Colonic mucosa (tissue), 4 donors: ENCODE measurements at regions not wholly inside any gene's neighbourhood (a gene's known extent, or its start where the extent isn't known, plus 50 kb on each side); places are given as distances from the start of the nearest gene placed in this dataset.

ENCODE experiments used
- DNase-seq: peaks from one replicate; pipeline ENCODE4 v3.0.0-alpha.2; 2020
- H3K27ac ChIP-seq: fragments of 200-600 bp; one replicate; pipeline ENCODE4 v1.8.0; 2021
- H3K27me3 ChIP-seq: fragments of 200-600 bp; one replicate; pipeline ENCODE4 v1.8.0; 2021
- H3K36me3 ChIP-seq: fragments of 200-600 bp; one replicate; pipeline ENCODE4 v1.8.0; 2021
- H3K4me1 ChIP-seq: fragments of 200-600 bp; one replicate; pipeline ENCODE4 v1.8.0; 2021; ENCODE audit warnings: mild to moderate bottlenecking
- H3K4me3 ChIP-seq: fragments of 200-600 bp; one replicate; pipeline ENCODE4 v1.8.0; 2021
- H3K9ac ChIP-seq, 2 donors: one replicate each; pipeline ENCODE4 v1.7.0; 2013; ENCODE audit warnings: control low read depth in 2 of 2, low read depth in 2 of 2, low read length in 2 of 2
- H3K9me3 ChIP-seq: fragments of 200-600 bp; one replicate; pipeline ENCODE4 v1.8.0; 2021
- intact Hi-C: fragments of 100-400 bp; cut with DNase I; formaldehyde crosslinking; loops from one replicate; pipeline ENCODE4 v1.14.1; 2022
- TF ChIP-seq, protein P1 (sequence below): fragments of 200-600 bp; IDR thresholded peaks from one replicate; pipeline ENCODE4 v1.8.0; 2022; ENCODE audit warnings: antibody characterized with exemption, mild to moderate bottlenecking
- donor health status: healthy.
- donor health status: DM: no; HTN: no; CAD: no.
- donor health status: DM: no; HTN: no; CAD: no.

DNA sequence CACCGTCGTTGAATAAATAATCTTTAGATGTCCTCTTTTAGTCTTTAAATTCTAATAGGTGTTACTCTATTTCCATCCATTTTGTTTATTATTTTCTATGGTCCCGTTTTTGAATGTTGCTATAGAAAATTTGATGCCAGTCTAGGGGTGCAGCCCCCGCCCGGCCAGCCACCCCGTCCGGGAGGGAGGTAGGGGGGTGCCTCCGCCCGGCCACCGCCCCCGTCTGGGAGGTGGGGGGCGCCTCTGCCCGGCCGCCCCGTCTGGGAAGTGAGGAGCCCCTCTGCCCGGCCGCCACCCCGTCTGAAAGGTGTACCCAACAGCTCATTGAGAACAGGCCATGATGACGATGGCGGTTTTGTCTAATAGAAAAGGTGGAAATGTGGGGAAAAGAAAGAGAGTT lies 2372.2 kb upstream of the WWC1 start:
- Histone ChIP-seq H3K9ac (no peak overlapping the region), H3K9me3 (no peaks in the 10 kb centered on the region), H3K27ac (no peak overlapping the region), H3K27me3 (no peaks in the 10 kb centered on the region), H3K4me1 (no peaks in the 10 kb centered on the region), H3K36me3 (no peaks in the 10 kb centered on the region), H3K4me3 (no peak overlapping the region)
- no peak for DNase-seq
- intact Hi-C loops, result no loop called here
- TF ChIP-seq, protein P1, sequence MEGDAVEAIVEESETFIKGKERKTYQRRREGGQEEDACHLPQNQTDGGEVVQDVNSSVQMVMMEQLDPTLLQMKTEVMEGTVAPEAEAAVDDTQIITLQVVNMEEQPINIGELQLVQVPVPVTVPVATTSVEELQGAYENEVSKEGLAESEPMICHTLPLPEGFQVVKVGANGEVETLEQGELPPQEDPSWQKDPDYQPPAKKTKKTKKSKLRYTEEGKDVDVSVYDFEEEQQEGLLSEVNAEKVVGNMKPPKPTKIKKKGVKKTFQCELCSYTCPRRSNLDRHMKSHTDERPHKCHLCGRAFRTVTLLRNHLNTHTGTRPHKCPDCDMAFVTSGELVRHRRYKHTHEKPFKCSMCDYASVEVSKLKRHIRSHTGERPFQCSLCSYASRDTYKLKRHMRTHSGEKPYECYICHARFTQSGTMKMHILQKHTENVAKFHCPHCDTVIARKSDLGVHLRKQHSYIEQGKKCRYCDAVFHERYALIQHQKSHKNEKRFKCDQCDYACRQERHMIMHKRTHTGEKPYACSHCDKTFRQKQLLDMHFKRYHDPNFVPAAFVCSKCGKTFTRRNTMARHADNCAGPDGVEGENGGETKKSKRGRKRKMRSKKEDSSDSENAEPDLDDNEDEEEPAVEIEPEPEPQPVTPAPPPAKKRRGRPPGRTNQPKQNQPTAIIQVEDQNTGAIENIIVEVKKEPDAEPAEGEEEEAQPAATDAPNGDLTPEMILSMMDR, result no peak

DNA sequence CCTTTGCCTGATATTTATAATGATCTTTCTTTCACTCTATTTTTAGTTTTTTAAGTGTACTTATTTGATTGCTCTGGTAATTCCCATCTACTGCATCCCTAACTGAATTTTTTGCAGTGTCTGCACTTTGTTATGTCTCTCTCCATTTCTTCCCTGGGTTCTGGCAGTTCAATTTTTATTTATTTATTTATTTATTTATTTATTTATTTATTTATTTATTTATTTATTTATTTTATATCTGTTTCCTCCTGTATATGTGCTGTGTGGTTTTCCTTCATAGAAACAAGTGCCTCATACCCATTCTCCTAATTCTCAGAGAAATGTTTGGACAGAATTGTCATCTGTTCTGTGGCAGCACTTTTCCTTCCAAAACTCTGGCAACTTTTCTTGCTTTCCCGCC lies 2370.8 kb upstream of the WWC1 start:
- no peaks in the 10 kb centered on the region for H3K27me3 ChIP-seq
- intact Hi-C loops, result no loop called here

DNA sequence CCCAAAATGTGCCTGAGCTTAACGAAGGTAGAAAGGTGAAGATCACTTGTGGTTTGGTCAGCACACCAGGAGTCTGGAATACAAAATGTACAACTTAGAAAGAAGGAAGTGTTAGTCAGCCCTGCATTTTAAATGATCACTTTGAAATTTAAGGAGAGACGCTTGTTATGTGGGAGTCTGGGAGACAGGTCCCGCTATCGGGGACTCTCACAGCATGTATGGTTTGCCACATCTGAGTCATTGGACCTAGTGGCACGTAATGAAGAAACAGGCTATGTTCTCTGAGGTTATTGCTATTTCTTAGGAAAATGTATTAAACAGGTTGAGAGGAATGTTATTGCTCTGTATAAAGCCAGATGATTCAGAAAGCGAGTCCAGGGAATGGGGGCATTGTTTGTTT lies 2362.5 kb upstream of the WWC1 start:
- Histone ChIP-seq H3K27me3 (no peaks in the 10 kb centered on the region), H3K4me3 (no peak overlapping the region), H3K36me3 (no peaks in the 10 kb centered on the region), H3K27ac (no peak overlapping the region), H3K4me1 (no peaks in the 10 kb centered on the region), H3K9me3 (no peaks in the 10 kb centered on the region), H3K9ac (no peak overlapping the region)
- DNase-seq, result no peak
- intact Hi-C loops, result no loop called here
- TF ChIP-seq, protein P1, result no peak

More for the DNA sequence above, 2370.8 kb upstream of the WWC1 start:
- H3K27ac ChIP-seq, result no peak overlapping the region
- H3K4me1 ChIP-seq, result no peaks in the 10 kb centered on the region
- no peak overlapping the region for H3K4me3 ChIP-seq
- H3K9ac ChIP-seq, result no peak overlapping the region
- no peaks in the 10 kb centered on the region for H3K9me3 ChIP-seq
- no peak for DNase-seq
- TF ChIP-seq, protein P1, result no peak
- no peaks in the 10 kb centered on the region for H3K36me3 ChIP-seq

DNA sequence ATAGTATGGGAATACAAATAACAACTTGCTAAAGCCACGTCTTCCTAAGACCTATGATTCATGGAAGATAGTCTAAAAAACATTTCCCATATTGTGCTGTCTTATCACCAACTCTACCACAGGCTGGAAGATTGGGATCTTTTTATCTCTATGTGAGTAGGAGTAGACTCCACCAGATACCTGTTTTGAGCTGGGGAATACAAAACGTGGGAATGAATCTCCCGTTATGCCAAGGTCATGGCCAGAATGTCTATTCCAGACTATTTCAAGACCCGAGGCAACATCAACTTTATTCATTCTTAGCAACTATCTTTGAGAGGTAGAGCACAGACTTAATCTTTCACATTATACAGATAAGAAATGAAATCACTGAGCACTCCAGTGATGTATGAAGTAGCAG lies 2350.9 kb upstream of the WWC1 start:
- H3K4me1 ChIP-seq, result no peaks in the 10 kb centered on the region
- TF ChIP-seq, protein P1, result no peak
- H3K36me3 ChIP-seq, result no peaks in the 10 kb centered on the region
- no peak overlapping the region for H3K9ac ChIP-seq
- intact Hi-C loops, result no loop called here
- H3K27me3 ChIP-seq, result no peaks in the 10 kb centered on the region
- H3K4me3 ChIP-seq, result no peak overlapping the region
- no peak overlapping the region for H3K27ac ChIP-seq
- no peaks in the 10 kb centered on the region for H3K9me3 ChIP-seq
- DNase-seq, result no peak

DNA sequence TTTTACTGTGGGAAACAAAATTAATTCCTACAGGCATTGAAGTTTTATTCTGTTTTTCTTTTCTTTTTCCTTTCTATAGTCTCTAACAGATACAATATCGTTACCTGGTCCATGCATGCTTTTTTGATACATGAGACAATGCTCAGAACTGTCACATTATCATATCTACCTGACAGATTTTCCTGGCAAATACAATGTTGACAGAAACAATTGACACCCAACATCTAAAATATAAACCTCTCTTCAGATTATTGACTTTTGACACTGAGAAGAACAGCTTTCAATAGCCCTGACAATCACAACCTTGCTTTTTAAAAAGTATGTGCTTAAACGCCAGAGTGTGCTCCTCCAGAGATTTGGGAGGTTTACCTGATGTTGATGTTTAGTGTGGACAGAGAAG lies 2334.6 kb upstream of the WWC1 start:
- Histone ChIP-seq H3K27me3 (no peaks in the 10 kb centered on the region), H3K4me3 (no peak overlapping the region), H3K27ac (no peak overlapping the region), H3K9me3 (no peaks in the 10 kb centered on the region), H3K36me3 (no peaks in the 10 kb centered on the region), H3K4me1 (no peaks in the 10 kb centered on the region), H3K9ac (no peak overlapping the region)
- intact Hi-C loops, result no loop called here
- DNase-seq, result no peak
- TF ChIP-seq, protein P1, result no peak

DNA sequence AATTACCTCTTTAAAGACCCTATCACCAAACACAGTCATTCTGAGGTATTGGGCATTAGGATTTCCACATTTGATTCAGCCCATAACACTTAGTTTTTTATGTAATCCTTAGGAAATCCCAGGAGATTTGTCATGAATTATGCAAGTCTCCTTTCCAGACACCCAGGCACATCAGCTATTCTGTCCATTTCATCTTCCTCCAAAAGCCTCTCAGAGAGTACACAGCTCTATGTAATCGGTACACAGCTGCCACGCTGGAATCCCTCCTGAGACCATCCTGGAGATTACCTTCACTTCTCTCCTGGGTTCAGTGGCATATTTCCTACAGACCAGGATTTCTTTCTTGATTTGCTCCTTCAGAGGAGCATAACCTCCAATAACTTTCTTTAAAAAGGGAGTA lies 2309.8 kb upstream of the WWC1 start:
- TF ChIP-seq, protein P1, result no peak
- H3K36me3 ChIP-seq, result no peaks in the 10 kb centered on the region
- no peak overlapping the region for H3K9ac ChIP-seq
- no peaks in the 10 kb centered on the region for H3K27me3 ChIP-seq
- no peak overlapping the region for H3K27ac ChIP-seq
- no peaks in the 10 kb centered on the region for H3K4me1 ChIP-seq
- H3K9me3 ChIP-seq, result no peaks in the 10 kb centered on the region
- H3K4me3 ChIP-seq, result no peak overlapping the region
- intact Hi-C loops, result no loop called here
- DNase-seq, result no peak
